Panc1 (cell line): ENCODE measurements at regions not wholly inside any gene's neighbourhood (a gene's known extent, or its start where the extent isn't known, plus 50 kb on each side); places are given as distances from the start of the nearest gene placed in this dataset.
"Not testable (repeated sequence)": the region's sequence is repeated elsewhere in the genome, so short reads cannot be mapped to it uniquely, and the experiment has no call there.

Experiments
- CTCF ChIP-seq: fragments of 450-650 bp; IDR thresholded peaks from 2 replicates; pipeline ENCODE4 v1.5.1; 2017; ENCODE audit warnings: mild to moderate bottlenecking
- REST ChIP-seq, 2 experiments: IDR thresholded peaks; 2 replicates each; pipeline ENCODE4 v1.6.1; 2011 to 2012; ENCODE audit warnings: low read depth in 2 of 2, control low read depth in 1 of 2, low read length in 1 of 2, mild to moderate bottlenecking in 1 of 2, moderate library complexity in 1 of 2; ENCODE audit not compliant: insufficient read depth in 1 of 2

DNA sequence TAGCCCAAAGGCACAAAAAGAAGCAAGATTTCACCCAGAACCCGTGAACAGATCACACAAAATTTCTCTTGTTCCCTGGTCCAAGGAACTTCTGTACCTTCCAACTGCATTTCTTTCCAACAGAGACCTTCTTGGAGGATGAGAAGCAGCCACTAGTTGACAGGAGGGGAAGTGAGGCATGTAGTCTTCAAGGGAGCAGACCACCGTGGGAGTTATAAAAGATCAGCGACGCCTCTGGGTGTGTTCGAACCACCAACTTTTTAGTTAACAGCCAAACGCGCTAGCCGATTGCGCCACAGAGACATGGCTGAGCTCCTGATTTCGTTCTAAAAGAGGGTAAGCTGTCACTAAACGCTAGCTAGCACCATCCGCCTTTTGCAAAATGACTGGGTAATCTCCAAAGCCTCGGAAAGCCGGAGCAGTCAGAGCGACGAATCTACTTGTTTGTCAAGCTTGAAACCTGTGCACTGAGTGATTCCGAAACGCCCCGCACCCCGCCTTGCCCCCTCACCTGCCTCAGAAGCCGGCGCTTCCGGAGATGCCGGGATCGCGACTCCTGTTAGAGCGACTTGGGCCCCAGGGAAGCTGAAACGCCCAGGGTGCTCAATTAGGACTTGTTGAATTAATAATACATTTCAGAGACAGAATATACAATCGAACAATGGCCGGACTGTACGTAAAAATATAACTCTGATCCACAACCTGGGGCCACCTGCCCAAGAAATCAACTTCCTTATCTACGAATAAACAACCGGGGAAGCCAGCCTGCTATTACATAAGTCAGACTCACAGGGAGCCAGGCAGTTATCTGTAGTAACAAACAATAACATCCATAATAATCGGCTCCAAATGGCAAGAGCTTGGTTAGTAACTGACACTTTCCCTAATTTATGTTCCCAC is 140.1 kb downstream of the FAM72C start:
- TF ChIP-seq CTCF; REST (IDR thresholded peaks at IDR 0.05; ENCODE audit: insufficient read depth in 1 of 2, low read depth in 2 of 2, low read length in 1 of 2): not testable (repeated sequence)
